GM04504 (cell line): ENCODE measurements at regions not wholly inside any gene's neighbourhood (a gene's known extent, or its start where the extent isn't known, plus 50 kb on each side); places are given as distances from the start of the nearest gene placed in this dataset.

ENCODE experiments used
- DNase-seq: peaks from one replicate; pipeline ENCODE4 v3.0.0-alpha.2; 2012; ENCODE audit warnings: low read depth

DNA sequence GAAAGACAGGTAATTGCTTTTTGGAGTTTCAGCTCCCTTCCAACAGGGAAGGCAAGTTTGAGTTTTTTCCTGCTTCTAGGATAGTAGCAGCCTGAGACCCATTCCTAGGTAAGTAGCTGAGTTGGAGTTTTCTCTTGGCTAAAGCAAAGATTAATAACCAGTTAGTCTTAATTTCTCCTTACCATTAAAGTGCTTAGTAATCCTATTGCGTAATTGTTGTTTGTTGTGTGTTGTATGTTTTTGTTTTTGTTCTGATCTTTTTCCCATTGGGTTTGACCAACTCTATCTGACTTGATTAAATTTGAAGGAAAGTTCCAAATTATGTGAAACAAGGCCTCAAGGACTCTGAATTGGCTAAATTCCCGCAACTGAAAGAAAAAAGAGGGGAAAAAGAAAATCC, 83.5 kb downstream of the TBX22 start:
- DNase-seq, result no peak

DNA sequence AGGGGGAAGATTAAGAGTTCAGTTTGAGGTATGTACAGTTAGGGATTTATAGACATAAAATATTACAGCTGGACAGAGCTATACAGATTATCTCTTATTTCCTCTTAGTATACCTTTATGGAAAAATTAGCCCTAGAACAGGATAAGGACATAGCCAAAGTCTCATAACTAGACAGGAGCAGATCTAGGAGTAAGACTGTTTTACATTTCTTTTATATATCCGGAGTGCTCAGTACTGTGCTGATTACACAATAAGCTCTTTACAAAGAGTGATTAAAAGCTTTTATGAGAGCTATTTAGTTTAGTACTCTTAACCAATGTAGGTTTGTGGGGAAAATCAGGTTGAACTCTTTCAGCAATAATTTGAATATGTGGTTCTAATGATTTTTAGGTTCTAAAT, 105.8 kb downstream of the TBX22 start:
- no peak for DNase-seq

DNA sequence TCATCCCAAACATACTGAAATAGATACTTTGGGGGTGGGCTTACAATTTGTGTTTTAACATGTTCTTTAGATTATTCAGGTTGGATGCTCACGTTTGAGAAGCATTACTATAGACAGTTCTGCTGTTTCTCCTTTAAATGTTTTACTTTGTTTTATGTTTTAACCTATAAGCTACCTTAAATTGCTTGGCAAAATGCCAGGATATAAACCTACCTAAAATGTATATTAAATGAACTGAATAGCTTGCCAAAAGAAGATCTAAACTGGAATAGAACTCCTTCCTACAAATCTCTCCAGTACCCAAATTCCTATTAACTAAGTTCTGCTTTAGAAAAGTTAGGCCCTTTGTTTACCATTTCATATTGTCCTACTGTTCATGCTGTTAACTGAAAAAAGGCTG, 124.4 kb downstream of the TBX22 start:
- no peak for DNase-seq

DNA sequence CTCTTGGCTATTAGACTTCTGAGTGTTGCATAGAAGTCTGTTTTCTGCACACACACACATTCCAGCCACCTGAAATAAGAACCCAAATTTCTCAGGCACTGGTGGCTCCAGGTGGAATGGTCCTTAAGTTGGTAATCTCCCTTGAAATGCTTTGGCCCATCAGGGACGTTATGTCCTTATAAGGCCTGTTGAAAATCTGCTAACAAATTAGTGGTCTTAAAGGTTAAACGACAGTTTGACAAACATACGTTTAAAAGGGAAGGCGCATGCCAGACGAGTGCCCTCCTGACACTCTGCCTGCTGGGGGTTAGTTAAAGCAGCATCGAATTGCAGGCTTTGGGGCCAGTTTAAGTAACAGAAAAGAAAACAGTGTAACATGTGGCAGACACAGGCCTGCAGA, 125.0 kb downstream of the TBX22 start:
- DNase-seq, result no peak

DNA sequence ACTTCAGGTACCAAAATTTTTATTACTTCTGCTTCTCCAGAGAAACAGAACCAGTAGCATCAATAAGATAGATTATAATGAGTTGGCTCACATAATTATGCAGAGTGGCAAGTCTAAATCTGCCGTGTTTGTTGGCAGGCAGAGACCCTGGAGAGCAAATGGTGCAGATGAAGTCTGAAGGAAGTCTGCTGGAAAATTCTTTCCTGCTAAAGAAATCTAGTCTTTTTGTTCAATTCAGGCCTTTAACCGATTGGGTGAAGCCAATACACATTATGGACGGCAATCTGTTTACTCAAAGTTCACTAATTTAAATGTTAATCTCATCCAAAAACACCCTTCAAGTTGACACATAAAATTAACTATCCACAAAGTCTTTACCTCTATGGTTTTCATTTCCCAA, 156.0 kb downstream of the TBX22 start:
- no peak for DNase-seq

DNA sequence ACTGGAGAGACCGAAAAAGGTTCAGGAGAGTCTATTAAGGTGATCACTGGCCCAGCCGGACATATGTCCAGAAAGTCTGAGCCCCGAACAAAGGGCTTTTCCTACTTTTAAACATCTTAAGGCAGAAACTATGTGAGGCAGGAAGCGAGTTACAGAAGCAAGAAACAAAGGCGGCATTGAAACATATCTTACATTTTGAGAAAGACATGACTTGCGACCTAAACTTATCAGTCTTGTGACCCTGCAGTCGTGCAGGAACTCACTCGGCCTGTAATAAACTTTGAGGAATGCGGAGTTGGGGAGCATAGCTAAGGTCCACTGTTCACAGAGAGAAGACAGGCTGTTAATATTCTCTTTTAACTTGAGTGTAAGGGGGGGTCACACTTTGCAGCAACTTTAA, 158.7 kb downstream of the TBX22 start:
- no peak for DNase-seq

DNA sequence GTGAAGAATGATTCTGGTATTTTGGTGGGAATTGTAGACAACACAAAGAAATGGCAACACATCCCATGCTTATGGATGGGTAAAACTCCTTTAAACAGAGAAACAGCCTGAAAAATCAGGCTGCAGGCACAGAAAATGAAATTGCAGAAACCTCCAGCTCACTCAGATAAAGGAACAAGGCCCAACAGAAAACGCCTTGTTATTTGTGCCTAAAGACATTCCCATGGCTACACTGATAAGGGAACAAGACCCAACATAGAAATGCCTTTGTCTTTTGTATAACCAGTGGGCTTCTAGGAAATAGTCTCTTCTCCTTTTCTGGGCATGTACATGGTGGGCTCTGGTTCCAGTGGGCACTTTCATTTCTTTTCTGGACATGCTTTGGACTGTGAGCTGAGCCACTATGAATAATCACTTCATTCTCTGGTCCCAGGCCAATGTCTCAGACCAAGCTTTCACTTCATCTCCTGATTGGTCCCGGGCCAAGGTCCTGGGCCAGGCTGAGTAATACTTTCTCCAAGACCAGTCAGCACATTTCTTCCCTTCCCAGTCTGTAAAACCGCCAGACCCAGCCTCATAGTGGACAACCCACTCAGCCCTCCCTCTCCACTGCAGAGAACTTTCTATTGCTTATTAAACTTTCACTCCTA, 160.5 kb downstream of the TBX22 start:
- DNase-seq, result no peak

DNA sequence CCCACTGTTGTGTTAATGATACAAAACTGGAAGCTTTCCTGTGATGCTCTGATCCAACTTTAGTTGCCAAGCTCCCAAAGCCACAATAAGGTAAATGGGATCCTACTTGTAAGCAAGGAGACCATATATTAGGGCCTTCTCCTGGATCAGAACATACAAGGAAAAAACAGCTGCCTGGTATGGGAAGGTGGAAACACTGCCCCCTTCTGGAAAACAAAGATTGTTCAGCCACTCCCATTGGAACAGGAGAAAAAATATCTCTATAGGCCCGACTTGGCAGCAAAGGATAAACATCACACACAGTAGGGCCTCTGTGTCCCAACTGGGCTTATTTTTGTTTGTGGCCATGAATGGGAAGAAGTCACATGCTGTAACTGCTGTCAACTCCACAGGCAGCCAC, 166.5 kb downstream of the TBX22 start:
- DNase-seq, result no peak

DNA sequence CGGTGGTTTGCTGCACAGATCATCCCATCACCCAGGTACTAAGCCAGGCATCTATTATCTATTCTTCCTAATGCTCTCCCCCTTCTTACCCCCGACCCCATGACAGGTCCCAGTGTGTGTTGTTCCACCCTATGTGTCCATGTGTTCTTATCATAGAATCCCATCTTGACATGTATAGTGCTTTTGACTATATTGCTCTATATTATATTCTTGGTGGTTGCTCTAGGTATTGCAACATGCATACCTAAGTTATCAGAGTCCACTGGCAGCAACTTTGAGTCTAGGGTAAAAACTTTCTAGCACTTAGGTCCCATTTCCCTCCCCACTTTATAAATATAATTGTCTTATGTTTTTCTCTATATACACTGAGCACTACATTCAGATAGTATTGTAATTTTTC, 170.3 kb downstream of the TBX22 start:
- no peak for DNase-seq

DNA sequence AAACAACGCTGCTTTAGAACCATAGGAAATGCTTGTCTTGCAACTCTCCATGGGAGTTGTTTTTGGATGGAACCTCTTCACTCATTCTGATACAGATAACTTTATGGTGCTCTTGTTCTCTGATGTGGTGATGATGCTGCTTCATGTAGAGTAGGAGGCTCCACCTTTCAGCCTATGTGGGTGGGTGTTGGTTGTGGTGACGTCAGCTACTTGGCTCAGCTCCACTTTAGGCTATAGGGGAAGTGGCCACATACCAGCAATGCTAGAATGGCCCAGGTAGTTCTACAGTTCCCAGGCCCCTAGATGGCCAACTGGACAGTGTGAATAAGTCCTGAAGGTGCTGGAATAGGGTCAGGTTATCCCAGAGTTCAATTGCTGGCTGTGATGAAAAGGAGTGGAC, 192.1 kb downstream of the TBX22 start:
- no peak for DNase-seq

DNA sequence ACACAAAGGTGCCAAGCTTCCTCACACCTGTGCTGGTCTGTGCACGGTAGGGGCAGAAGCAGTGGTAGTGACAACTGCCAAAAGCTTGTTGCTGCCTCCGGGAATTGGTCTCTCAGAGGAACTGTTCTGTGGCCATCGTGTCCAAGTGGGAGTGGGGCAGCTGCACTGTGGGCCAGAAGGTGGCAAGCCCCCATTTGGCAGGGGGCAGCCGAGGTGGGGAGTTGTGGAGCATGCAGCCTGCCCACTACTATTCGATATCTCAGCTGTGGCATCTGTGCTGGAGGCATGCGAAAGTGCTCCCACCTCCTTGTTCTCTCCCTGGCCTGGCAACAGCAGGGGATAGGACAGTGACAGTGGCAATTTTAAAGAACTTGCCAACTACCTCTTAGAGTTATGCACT, 192.8 kb downstream of the TBX22 start:
- DNase-seq, result no peak

DNA sequence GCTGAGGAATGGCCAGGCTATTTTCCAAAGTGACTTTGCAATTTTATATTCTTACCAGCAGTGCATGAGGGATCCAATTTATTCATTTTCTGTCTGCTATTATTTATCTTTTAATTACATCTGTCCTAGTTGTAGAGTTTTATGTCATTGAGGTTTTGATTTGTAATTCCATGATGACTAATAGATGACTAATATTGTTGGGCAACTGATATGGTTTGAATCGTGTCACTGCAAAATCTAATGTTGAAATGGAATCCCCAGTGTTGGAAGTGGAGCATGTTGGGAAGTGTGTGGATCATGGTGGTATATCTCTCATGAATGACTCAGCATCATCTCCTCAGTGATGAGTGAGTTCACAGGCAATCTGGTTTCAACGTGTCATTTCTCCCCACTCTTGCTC, 201.5 kb downstream of the TBX22 start:
- no peak for DNase-seq

DNA sequence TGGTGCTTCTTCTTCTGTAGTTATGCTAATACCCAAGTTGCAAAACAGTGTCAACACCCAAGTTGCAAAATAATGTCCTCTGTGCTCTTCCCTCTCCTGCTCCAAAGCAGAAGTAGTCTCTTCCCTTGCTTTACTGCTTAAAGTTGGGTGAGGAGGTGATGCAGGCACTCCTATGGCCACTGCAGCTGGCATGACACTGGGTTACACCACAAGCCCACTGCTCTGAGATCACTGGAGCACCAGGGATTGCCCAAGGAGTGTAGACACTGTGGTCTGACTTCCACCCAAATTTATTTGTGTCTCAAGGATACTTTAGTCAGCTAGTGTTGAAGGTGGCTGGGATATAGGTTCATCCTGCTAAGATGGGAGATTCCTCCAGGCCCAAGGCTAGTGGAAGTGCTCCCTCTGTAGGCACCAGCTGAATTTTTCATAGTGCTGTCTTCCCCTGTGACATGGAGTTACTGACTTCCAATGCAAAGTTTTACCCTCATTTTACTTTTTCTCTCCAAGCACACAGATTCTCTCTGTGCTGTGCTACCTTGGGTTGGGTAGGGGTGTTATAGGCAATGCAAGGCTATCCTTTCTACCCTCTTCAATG, 196.2 kb upstream of the TENT5D start:
- no peak for DNase-seq

DNA sequence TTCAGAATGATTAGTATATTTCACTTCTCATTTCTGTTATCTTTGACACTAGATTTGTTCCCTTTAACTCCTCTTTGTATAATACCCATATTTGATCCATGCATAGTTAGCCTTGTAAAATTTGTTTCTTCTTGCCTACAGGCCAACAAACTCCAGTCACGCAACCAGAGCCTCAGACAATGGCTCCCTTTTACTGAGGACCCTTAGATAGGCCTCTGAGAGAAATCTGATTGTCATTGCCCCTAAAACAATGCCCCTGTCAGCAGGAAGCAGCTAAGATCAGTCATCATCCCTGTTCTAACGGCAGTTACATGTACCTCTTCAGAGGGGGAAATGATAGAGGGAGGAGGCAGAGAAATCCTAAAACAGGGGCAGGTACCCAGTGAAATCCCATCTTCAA, 190.6 kb upstream of the TENT5D start:
- no peak for DNase-seq

DNA sequence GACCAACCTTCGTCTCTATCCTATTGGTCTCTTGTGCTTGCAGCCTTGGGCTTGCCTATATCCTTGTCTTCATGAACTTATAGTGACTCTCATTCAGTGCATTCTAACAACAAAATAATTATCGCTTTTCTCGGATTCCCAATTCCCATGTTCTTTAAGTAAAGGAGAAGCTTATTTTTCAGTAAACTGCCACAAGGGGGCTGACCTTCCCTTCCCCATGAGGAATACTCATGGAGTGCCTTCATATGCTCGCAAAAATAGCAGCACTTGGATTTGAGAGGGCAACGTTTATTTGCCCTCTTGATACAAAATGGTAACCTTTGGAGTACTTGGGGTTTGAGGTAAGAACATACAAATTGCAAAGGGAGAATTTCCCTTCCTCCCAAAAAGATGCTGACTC, 183.2 kb upstream of the TENT5D start:
- DNase-seq, result no peak

DNA sequence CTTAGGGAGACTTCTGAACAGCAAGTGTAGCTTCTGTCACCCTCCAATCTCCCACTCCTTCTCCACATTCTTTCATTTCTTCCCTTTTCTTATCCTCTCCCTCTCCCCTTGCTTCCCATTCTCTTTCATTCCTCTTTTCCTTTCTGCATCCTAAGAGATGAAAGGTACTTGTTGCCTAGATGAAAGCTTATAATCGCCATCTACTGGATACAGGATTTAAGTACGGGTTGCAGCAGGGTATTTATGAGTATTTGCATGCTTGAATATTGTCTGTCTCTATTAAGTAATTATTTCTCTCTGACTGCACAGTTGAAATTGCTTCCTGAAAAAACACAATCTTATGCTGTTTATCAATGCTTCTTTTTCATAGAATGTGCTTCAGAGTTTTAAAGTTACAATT, 174.0 kb upstream of the TENT5D start:
- DNase-seq, result no peak

DNA sequence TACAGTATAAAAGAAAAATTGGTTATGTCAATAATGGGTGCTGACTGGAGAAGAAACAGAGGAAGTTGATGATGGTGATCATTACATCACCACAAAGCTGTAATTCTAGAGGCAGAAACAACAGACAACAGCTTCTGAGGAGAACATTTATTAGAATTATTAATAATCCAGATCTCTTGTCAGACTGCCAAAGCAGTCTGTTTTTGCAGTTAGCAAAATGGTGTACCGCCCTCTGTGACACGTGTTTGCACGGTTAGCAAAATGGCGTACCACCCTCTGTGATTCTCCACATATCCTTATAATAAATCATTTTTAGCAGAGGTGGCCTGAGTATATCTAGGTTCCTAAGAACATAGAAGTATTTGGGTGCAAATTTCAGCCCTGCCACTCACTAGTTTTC, 154.0 kb upstream of the TENT5D start:
- DNase-seq, result no peak

DNA sequence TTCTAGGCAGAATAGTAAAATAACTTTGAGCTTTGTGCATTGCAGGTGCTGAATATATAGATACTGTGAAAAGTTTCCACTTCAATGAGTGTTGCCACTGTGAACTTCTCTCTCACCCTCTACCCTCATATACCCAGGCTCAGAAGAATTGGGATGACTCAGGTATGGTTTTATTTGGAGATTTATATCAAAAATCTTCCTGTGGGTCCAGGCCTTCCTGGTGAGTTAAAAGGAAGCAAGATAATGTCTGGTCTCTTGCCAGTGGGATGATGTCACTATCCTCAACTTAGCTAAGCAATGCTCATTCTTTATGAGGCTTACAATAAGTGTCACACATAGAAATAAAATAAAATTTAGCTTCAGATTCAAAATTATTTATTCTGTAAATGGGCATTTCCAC, 153.3 kb upstream of the TENT5D start:
- DNase-seq, result no peak

DNA sequence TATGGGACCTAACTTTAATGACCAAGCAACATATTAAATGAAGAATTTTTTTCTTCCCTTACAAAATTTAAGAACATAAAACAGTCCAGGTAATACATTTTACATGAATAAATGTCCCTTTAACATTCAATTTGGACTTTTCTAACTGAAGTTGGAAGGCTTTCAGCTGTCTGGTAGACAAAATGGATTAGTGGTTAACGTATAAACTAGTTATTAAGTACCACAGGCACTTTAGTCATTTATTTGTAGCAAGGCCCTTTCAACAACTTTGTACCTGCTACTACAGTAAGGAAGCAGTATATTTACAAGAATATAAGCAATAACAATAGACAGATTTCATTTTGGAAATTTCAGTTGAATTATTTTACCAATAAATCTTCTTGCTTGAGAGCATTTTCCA, 152.5 kb upstream of the TENT5D start:
- DNase-seq, result no peak

DNA sequence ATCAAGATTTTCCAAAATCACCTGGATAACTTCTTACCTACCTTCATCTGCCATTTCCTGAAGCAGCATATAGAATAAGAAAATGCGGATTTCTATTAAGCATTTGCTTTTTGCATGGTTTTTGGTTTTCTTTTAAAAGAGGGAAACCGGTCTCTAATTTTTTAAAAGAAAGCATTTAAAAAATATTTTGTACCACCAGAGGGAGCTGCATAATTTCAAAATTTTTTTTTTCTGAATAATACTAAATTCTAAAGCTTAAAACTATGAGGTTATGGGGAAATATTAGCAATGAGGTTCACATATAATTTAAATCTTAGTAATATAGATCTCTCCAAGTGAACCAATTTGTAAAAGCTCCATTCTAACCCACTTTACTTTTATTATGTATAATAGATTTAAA, 137.7 kb upstream of the TENT5D start:
- no peak for DNase-seq

DNA sequence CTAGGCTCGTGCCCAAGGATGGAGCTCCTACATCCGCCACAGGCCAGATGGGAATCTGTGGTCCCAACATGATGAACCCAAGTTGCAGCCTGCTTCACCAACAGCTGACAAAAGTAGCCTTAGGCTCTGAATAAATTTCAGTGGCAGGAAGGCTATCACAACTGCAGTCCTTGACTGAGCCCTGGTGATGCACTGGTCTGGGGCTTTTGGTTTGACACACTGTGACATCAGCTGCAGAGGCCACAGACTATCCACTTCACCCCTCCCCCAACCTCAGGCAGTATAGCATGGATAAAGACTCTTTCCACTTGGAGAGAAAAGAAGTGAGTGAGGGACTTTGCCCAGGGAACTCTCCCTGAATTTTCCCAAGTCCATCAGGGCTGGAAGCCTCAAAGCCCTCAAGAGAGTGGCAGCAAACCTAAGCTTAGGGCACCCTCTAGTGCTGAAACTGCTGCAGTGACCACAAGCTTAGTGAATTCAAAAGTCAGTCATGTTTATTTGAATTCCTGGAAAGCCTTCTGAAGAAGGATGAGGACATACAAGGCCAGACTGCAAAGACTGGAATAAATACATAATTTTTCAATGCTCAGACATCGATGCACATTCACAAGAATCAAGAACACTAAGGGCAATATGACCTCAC, 135.0 kb upstream of the TENT5D start:
- peak; percentile 3 for DNase-seq

DNA sequence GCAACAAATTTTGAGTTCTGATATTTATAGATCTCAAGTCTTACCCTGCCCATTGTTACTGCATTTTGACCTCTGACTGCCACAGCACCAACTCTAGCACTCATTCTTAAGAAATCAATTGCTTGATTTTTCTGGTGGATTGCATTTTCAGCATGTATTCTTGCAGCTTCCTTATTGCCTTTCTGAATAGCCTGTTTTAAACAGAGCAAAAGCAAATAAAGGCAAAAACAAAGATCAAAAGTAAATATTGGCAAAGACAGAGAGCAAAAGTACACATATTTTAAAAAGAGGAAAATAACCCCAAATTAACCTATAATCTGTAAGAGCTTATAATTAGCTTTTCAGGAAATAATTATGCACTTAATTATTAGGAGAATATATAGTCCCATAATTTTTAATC, 129.4 kb upstream of the TENT5D start:
- DNase-seq, result no peak

DNA sequence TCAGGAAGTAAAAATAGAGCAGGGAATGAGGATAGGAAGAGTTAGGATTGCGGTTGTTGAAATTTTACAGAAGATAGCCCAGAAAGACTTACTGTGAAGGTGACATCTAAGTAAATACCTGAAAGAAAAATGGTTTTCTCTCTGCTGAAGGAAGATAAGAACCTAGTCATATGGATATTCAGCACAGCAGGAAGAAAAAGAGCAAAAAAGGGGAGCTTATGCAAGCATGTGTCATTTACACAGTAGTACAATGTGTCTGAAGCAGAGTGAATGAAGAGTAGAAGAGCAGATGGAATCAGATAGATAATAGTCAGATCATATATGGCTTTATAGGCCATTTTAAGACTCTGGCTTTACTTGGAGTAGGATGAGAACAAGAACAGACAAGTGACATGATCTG, 126.9 kb upstream of the TENT5D start:
- DNase-seq, result no peak

DNA sequence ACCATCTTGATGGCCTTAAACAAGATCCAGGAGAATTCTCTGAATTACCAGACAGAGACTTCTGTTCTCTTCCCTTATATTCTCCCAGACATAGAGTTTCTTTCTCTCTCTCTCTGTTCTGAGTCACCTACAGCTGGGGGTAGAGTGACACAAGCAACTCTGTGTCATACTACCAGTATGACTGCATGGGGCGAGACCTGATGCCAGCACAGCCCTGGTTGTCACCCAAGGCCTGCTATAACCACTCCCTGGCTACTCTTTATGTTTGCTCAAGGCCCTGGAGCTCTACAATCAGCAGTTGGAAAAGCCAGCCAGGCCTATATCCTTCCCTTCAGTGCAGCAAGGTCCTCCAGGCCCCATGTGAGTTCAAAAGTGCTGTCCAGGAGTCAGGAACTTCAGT, 114.2 kb upstream of the TENT5D start:
- DNase-seq, result no peak
